Activated naive CD4-positive, alpha-beta T cell treated with anti-CD3 and anti-CD28 coated beads, Interleukin-2, amount 50 U/mL, for 16 hours (primary cell): ENCODE measurements at regions not wholly inside any gene's neighbourhood (a gene's known extent, or its start where the extent isn't known, plus 50 kb on each side); places are given as distances from the start of the nearest gene placed in this dataset.
"Not testable (repeated sequence)": the region's sequence is repeated elsewhere in the genome, so short reads cannot be mapped to it uniquely, and the experiment has no call there.

Experiments
- DNase-seq: peaks from one replicate; pipeline ENCODE4 v3.0.0-alpha.2; 2020

GRCh38 chrY:7382988-7383387, 471.4 kb upstream of the AMELY start:
- DNase-seq, result no peak

GRCh38 chrY:7377091-7377490, 465.5 kb upstream of the AMELY start:
- DNase-seq, result no peak

DNA sequence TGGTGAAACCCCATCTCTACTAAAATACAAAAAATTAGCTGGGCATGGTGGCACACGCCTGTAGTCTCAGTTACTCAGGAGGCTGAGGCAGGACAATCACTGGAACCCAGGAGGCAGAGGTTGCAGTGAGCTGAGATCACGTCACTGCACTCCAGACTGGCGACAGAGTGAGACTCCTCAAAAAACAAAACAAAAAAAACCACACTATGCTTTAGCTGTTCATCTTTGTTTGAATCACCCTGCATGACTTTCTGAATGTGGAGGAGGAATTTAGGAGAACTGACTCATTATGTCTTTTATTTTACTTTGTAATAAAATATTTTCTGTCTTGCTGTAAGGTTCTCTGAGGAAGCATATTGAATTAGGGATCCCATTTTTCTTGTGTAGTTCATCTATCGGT, 462.9 kb upstream of the AMELY start:
- not testable (repeated sequence) for DNase-seq

DNA sequence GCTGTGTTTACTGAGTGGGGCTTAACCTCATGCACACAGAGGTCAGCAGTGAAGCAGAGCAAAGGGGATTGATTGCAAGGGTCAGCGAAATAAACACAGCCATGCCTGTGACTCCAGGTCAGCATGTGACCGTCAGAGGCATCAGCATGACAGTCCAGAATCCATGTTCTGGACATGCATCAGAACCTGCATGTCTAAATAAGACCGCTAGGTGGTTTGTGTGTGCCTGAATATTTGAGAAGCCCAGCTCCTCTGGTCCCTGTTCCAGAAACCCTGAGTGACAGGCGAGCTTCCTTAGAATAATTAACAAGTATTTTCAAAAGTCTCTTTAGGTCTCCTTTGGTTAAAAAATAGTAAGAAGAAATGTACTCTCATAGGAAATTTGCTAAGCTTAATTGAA, 460.4 kb upstream of the AMELY start:
- not testable (repeated sequence) for DNase-seq

- not testable (repeated sequence) for DNase-seq
Measured at GRCh38 chrY:7371026-7371425, 459.5 kb upstream of the AMELY start.

GRCh38 chrY:7359520-7359919, 448.0 kb upstream of the AMELY start:
- DNase-seq, result no peak

DNA sequence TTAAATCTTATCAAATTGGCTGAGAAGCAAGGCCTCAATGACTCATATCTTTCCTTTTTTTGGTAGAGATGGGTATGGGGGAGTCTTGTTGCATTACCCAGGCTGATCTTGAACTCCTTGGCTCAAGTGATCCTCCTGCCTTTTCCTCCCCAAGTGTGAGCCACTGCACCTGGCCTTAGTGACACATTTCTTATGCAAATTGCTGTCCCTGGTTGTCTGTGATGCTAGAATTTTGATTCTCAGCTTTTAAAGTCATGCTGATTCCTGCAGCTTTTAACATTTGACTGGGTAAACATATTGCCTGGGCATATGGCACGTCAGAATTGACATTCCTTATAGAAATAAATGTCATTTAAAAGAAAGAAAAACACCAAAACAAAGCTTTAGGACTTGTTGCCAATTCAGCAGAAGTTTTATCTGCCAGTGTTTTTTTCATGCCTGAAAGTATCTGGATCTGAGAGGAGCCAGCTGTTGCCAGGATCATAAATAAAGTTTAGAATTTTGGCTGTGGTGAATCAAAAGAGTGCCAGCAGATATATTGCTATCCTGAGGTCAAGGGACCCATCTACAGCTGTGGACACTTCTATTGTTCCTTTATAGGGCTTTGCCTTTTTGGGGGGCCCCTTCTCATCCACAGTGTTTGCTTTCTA, 446.7 kb upstream of the AMELY start:
- DNase-seq, result no peak

DNA sequence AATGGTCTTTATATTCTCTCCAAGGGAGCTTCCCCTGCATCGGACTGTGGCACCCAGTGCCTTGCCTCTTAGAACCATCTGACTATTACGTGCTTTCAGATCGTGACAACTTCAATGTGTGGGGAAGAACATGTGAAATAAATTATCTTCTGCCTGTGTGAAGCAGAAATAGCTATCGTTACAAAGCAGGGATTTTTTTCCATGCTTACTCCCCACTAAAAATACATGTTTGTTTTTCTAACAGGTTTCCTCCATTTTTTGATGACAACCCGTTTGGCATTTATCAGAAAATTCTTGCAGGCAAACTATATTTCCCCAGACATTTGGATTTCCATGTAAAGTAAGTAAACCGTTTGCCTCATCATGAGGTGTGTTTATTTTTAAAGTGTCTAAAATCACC, 444.3 kb upstream of the AMELY start:
- not testable (repeated sequence) for DNase-seq

DNA sequence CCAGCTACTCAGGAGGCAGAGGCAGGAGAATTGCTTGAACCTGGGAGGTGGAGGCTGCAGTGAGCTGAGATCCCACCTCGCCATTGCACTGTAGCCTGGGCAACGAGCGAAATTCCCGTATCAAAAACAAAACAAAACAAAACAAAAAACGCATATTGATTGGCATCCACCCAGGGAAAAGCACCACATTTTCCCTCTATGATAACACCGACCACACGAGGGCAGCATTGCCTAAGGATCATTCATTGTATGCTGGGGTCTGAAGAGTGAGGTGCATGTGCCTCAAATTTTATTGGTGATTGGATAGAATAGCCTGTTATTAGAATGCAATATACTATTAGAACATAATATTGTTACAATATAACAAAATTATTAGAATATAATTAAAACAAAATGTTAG, 433.1 kb upstream of the AMELY start:
- peak; percentile 46 for DNase-seq

DNA sequence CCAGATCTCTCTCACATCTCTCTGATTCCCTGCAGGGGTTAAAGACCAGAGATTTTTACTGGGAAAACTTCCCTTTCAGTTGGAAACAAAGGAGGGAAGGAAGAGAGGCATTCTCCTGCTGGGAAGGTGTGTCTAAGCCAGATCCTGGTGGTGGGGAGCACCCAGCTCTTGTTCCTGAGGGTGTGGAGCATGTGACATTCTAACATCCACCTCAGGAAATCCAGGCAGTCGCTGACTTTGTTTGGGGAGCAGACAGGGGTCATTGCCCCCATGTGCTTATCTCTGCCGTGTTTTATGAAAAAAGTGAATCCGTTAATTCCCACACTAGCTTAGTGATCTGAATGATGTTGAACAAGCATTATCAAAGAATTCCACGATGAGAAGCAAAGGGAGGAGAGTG, 431.7 kb upstream of the AMELY start:
- DNase-seq, result no peak

- DNase-seq, result peak; percentile 33
Measured at GRCh38 chrY:7342732-7343131, 431.2 kb upstream of the AMELY start.

- no peak for DNase-seq
Measured at GRCh38 chrY:7339391-7340087, 428.0 kb upstream of the AMELY start.

- DNase-seq, result no peak
Measured at GRCh38 chrY:7336023-7336873, 424.7 kb upstream of the AMELY start.

DNA sequence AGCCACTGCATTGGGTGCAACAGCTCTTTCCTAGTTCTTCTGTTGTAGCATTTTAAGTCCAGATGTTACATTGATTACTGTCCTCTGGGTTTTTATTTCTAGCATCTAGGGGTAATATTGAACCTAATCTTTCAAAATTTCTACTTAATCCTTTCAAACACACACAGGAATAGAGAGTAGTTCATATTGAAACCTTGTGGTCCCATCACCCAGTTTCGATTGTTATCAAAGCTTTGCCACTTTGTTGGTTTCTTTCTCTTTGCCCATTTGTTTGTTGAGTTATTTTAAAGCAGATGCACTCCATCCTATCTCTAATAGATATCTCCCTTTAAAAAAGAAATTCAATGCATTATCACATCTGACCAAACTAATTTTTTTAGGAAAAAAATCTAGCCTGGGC, 422.9 kb upstream of the AMELY start:
- DNase-seq, result no peak

DNA sequence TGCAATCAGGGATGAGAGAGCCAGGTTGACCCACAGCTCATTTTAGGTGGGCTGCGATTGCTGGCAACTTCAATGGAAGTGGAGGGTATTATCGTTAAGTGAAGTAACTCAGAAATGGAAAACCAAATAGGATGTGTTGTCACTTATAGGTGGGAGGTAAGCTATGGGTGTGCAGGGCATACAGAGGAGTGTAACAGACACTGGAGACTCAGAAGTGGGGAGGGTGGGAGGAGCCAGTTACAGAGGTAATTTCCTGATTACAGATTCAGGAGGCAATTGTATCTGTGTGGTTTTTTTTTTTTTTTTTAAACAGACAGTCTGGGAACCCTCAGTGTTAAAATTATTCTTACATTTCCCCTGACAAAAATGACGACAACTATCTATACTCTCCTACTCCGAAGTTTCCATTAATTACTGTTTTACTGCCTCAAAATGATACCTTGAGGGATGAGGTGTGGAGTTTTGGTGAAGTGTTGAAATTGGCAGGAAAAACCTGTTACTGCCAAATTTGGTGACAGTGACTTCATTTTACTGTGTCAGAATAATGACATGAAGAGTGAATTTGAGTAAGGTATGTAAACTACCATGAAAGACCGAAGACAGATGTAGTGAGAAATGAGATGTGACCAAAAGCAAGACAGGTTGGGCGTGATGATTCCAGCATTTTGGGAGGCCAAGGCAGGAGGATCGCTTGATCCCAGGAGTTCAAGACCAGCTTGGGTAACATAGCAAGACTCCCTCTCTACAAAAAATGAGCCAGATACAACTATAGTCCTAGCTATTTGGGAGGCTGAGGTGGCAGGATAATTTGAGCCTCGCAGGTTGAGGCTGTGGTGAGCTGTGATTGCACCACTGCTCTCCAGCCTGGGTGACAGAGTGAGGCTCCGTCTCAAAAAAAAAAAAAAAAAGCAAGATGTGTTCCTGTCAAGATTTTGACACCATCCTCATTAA, 415.0 kb upstream of the AMELY start:
- DNase-seq, result peak; percentile 32

GRCh38 chrY:7325531-7325930, 414.0 kb upstream of the AMELY start:
- no peak for DNase-seq

DNA sequence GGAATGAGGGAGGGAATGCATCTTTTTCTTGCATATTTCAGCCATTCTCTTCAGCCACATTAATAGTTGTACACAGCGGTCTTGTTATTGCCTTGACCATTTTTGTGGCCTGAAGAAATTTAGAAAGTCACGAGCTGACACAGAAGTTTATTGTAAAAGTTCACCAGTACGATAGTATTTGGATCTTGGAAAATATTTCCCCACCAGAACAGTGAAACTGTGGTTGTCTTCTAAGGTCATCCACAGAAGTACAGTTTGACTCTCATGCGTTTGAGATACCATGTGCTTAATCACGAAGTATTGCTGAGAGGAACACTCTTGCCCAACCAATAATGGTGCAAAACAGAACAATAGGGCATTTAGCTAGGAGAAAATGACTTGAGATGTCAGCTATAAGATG, 409.2 kb upstream of the AMELY start:
- DNase-seq, result no peak

GRCh38 chrY:7320171-7320570, 408.6 kb upstream of the AMELY start:
- not testable (repeated sequence) for DNase-seq

- no peak for DNase-seq
Measured at GRCh38 chrY:7318122-7318521, 406.6 kb upstream of the AMELY start.

DNA sequence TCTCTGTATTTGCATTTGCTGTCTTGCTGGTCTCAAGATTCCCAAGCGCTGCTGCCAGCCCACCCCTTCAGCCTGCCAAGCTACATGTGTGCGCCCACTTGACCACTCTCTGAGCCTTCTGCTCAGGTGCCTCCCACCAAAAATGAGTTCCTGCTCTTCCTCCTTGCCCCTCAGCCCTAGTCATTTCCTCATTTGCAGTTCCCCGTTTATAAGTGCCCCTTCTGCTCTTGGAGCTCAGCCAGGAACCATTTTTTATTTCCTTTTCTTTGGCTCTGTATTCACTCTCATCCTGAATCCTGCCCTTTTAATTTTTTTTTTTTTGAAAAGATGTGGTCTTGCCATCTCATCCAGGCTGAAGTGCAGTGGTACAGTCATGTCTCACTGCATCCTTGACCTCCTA, 406.0 kb upstream of the AMELY start:
- no peak for DNase-seq

- DNase-seq, result peak; percentile 65
Measured at GRCh38 chrY:7310482-7311269, 399.1 kb upstream of the AMELY start.

DNA sequence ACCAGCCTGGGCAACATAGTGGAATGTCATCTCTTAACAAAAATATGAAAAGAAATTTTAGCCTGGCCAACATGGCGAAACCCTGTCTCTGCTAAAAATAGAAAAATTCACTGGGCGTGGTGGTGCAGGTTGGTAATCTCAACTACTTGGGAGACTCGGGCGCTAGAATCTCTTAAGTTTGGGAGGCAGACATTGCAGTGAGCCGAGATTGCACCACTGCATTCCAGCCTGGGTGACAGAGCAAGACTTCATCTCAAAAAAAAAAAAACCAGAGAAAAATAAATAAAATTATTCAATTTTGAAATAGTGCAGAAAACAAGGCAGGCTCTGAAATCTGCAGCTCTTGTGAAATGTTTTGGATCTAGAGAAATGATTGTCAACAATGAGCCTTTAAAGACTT, 397.3 kb upstream of the AMELY start:
- DNase-seq, result no peak
